A172 (cell line): ENCODE measurements at regions not wholly inside any gene's neighbourhood (a gene's known extent, or its start where the extent isn't known, plus 50 kb on each side); places are given as distances from the start of the nearest gene placed in this dataset.
"Not testable (repeated sequence)": the region's sequence is repeated elsewhere in the genome, so short reads cannot be mapped to it uniquely, and the experiment has no call there.

Experiments
- DNase-seq: peaks from one replicate; pipeline ENCODE4 v3.0.0-alpha.2; 2015; ENCODE audit warnings: low spot score

DNA sequence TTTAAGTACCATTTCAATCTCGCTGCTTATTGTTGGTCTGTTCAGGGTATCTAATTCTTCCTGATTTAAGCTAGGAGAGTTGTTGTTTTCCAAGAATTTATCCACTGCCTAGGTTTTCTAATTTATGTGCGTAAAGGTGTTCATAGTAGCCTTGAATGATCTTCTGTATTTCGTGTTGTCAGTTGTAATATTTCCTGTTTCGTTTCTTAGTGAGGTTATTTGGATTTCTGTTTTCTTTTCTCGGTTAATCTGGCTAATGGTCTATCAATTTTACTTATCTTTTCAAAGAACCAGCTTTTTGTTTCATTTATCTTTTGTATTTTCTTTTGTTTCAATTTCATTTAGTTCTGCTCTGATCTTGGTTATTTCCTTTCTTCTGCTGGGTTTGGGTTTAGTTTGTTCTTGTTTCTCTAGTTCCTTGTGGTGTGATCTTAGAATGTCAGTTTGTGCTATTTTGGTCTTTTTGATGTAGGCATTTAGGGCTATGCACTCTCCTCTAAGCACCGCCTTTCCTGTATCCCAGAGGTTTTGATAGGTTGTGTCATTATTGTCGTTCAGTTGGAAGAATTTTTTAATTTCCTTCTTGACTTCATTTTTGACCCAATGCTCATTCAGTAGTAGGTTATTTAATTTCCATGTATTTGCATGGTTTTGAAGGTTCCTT is 92.5 kb upstream of the CSRP2 start:
- not testable (repeated sequence) for DNase-seq

DNA sequence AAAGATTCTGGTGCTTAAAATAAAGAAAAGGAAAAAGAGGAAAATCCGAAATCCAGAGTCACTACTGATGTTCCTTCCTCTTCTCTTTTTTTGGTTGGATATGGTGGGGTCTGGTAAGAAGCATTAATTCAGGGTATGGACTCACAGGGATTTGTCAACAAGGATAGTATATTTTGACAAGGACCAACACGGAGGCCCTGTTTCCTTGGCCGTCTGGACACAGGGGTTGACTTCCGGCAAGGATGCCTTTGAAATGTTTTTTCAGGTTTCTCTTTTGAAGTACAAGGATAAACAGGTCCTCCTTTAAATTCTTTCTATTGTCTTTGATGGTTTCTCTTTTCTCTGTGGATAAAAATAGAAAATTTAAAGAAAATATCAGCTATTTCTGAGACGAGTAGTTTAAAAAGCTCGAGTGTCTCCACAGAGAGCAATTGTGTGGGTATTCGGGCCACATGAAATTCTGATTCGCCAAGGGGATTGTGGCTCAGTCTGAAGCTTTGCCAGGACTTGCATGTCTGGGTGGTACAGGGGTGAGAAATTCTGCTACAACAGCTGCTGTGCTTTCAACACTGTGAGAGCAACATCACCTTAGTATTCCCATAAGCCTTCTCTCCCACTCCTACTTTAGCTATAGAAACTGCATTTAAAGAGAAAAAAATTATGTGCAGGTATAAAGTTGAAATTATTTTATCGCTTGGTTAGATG is 88.5 kb upstream of the CSRP2 start:
- no peak for DNase-seq

DNA sequence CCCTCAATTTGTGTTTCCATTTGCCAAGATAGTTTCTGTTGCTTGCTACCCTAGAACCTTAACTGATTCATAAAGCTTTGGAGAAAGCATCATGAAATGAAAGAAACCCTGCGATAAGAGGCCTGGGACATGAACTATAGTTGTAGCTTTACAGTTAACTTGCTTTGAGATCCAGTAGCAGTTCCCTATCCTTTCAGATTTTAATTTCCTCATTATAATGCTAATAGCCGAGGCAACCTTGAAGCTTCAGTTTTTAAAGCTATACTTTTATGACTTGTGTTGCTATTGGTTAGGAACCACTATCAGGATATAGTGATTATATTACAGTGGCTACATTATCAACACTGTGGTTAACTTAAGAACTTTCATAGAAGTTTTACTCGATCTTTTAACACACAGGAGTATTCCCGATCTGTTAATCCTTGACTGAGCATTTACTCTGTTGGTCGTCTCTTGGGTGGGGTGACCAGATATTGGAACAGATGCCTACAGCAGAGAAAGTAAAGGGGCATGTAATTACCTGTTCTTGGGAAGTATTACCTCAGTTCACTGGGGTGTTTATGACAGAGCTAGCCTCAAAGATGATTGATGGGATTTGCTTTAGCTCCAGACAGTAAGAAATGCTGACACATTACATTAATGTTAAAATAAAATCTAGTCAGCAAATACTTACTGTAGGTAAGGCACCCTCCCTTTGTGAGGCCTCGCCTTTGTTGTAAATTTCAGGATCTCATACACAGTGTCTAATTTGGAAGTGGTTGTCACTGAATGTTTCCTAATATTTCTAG is 86.2 kb upstream of the CSRP2 start:
- no peak for DNase-seq

DNA sequence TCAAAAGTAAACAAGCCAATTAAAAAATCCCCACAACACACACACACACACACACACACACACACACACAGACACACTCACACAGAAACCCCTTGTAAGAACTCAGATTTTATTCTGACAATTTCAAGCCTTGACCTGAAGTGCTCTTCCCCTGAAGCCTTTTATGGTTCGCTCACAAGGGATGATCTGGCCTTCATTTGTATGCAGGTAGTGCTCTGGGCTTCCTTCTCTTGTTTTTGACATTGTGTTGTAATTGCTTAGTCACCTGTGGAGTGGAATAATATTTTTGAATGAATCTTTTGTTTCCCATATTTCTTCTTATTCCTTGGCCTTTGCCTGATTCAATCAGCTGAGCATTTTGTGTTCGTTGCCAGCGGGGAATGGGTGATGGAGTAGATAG is 83.3 kb upstream of the CSRP2 start:
- DNase-seq = no peak

DNA sequence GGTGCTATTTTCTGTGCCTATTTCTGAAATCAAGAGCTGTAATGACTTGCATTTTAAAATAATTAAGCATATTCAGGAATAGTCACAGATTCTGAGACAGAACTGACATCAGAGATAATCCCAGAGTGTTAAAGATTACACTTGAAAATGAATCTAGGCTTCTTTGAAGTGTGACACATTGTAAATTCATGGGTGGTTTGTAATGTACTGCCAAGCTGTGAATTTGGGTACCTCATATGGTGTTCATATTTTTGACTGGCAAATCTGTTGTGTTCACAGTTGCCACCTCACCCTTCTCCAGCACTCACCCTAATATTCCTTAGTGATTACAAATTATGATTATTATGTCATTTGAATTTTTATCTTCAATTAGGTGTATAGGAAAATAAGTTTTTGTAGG is 78.5 kb upstream of the CSRP2 start:
- DNase-seq = no peak

DNA sequence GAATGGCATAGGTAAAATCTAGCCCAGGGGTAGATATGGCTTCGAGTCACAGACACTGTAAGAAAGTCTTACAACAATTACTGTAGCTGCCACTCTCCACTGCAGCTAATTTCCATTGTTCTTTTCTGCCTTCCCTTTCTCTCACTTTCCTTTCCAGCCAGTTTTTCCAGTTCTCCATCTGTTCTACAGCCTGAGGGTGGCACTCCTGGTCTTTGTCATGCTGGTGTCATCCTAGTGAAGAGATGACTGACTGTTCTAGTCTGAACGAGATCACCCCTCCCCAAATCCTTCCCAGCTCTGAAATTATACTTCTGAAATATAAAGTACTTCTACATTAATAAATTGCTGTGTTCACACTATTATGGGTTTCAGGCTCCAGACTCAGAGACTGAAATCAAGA is 74.2 kb upstream of the CSRP2 start:
- DNase-seq = no peak

DNA sequence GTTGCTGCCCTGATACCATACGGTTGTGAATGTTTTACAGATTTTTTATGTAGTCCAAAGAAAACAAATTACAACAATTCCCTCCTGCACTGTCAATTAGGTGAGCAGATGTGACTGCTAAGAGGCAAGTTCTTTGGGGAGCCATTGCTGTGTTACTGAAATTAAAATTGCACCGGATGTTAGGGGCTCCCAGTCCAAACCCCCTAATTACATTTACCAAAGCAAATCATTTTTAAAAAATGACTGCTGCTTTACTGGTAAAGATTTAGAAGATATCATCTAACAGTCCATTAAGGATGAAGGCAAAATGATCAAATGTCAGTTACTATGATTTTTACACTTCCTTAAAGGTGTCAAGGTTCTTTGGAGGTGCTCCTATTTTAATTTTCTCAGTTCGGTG is 70.1 kb upstream of the CSRP2 start:
- DNase-seq = no peak

DNA sequence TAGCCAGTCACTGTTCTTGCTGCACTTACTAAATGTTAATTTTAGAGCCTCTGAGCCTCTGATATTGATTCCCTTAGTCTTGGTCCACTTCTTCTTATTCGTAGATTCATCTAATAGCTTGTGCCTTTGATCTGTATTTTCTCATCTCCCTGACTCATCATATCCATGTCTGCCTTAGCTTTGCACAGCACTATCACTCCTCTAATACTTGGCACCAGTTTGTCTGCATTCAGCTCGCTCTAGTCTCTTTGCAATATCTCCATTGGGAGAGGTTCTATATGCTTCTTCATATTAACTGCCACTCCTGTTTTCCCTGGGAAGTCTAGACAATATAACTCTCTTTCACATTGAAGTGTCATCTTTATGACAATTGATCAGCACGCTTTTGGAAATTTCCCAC is 68.5 kb upstream of the CSRP2 start:
- no peak for DNase-seq

DNA sequence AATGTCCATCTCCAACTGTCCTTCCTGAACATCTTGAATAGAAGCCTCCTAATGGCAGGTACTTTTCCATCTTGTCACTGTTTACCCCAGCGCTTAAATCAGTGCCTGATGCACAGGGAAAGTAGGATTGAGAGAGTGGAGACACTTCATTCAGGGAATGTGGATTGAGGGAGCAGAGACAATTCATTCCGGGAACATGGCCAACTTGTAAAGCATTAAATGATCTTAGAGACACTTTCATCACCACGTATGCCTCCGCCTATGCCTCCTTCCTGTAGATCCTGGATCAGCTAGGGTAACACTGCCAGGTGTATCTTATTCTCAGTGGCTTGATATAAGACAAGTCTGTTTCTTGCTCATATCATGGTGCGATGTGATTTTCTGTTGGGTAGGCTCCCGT is 67.6 kb upstream of the CSRP2 start:
- peak; percentile 43 for DNase-seq

DNA sequence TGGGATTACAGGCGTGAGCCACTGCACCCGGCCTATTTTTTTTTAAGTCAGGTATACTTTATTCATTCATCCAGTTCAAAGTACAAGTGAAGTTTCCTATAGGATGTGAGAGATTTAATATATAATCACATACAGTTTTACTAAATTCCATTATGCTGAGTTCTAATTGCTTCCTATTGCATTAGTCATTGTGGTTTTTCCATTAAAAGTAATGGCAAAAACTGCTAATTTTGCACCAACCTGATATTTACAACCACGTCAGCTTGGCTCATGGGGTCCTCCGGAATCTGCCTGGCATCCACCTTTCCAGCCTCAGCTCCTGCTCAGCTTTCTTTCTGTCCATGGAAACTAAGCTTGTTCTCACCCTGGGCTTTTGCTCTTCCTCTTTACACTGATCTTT is 67.0 kb upstream of the CSRP2 start:
- peak; percentile 31 for DNase-seq

DNA sequence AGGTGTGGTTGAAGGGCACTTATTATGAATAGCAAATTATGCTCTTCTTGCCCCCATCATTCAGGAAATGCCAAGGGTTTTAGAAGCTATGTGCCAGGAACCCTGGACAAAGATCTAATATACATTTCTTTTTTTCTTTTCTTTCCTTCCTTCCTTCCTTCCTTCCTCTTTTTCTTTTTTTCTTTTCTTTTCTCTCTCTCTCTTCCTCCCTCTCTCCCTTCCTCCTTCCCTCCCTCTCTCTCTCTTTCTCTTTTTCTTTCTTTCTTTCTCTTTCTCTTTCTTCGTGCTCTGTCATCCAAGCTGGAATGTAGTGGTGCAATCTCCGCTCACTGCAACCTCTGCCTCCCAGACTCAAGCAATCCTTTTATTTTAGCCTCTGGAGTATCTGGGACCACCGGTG is 66.1 kb upstream of the CSRP2 start:
- DNase-seq = no peak

DNA sequence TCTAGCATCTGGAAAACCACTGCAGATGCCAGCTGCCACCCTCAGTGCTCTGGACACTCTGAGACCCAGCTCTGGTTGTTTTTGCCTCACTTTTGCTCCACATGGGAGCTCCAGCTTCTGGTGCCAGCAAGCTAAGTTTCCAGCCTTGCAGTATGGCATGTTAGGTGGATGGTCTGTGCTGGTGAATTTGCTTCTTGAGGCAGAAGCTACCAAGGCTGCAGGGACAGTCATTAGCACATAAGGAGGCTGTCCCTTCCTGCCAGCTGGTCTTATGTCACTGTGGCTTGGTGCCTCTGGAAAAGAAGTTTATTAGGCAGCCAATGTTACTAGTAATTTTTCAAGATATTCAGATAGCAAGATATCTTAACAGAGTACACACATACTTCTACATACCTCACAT is 64.2 kb upstream of the CSRP2 start:
- no peak for DNase-seq

DNA sequence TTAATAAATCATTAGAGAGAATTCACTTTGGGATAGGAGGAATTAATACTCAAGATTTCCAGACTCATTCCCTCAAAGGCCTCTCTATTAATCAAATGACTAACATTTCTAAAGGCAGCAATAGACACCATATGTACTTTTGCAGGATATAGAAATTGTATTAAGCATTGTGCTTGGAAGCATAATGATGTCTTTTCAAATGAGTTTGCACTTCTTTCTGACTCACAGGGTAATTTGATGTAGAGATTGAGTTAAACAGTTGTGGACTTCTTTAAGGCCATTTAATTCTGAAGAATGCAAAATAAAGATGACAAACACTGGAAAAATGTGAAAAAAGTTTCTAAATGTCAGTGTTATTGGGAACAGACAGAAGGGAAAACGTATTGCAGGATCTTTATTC is 63.4 kb upstream of the CSRP2 start:
- DNase-seq = peak; percentile 31

DNA sequence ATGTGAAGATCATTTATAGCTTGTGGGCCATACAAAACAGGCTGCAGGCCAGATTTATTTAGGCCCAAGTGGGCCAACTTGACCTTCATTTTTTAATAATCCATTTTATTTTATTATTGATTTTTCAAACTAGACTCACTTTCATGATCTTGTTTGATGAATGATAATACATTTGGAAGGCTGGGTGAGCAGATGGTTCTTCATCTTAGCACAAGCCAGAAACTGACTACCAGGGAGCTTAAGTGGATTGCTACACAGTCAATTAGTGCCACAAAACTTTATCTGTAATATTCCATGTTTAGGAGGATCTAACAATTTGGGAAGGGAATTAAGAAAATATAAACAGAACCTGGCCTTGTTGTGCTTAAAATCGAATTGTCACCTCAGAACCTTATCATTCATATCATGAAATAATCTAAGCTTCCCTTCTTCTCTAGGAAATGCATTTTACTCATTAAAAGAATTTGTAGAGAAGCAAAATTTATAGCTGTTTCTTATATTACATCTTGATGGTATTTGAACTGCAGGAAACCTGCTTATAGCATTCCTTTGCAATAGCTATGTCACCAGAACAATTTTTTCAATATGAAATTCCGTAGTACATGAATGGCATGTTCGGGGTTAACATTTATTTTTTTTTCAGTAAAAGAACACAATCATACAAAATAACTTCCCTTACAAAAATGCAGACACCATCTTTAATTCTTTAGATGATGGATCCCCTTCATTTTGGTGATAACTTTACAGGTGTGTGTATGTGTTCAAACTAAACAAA is 62.0 kb upstream of the CSRP2 start:
- DNase-seq = no peak

DNA sequence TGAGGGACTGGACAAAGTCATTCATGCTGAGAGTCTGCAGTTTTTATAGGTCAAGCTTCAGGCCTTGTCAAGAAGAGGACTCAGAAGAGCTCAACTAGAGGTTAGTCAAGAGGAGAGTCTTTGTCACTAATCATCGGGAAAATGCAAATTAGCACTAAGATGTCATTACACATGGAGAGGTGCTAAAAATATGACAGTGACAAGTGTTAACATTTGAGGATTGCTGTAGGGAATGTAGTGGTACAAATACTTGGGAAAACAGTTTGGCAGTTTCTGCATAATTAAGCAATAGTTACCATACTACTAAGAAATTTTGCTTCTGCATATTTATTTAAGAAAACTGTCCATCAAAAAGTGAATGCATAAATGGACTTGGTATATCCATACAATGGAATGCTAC is 60.9 kb upstream of the CSRP2 start:
- DNase-seq = no peak

DNA sequence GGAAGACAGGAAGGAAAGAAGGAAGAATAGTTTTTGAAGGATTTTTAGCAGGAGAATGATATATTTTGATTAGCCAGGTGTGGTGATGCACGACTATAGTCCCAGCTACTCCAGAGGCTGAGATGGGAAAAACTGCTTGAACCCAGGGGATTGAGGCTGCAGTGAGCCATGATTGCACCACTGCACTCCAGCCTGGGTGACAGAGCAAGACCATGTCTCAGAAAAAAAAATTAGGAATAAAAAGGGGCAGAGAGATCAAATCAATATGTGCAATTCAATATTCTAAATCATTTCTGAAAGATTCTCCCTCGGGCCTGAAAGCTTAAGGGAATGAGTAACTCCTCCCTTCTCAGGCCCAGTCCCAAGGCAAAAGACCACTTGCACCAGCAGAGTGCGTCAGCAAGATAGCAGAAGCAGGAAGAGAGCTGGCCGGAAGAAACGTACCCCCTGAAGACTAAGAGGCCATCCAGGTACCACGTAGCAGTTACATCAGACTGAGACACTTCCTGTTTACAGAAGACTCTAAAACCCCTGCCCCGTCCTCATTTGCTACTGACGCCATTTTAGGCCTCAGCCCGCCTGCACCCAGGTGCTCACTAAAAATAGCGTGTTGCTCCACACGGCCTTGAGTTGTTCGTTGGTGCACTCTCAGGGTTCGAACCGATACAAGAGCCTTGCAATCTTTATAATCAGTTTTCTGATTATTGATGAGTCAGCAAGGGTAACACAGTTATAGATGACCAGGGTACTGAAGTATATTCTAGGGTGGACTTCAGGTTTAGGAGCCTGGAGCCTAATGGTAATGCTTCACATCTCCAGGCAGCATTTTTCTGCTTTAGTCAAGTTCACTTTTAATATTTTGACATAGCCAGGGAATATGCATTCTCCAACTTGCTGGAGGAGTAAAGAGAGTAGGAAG is 57.7 kb upstream of the CSRP2 start:
- no peak for DNase-seq

DNA sequence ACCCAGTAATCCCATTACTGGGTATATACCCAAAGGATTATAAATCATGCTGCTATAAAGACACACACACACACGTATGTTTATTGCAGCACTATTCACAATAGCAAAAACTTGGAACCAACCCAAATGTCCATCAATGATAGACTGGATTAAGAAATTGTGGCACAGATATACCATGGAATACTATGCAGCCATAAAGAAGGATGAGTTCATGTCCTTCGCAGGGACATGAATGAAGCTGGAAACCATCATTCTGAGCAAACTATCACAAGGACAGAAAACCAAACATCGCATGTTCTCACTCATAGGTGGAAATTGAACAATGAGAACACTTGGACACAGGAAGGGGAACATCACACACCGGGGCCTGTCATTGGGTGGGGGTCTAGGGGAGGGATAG is 54.6 kb upstream of the CSRP2 start:
- DNase-seq = not testable (repeated sequence)

DNA sequence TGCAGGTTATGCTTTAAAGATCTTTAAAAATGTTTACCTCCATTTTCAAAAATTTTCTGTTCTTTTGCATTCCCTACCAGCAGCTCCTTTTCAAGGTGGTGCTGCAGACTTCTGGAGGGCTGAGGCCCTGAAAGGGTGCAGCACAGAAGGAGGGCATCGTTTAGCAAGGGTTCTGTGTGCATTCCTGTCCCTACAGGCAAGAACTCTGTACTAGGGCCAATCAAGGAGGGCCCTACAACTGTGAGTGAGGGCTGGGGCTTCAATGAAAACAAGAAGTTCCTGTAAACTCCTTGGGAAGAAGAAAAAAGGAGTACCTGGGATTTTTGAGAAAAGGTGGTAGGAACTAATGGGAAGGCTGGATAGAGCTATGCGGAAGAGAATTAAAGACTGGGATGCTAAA is 50.7 kb upstream of the CSRP2 start:
- DNase-seq = no peak
